BE2C (cell line): ENCODE measurements at regions not wholly inside any gene's neighbourhood (a gene's known extent, or its start where the extent isn't known, plus 50 kb on each side); places are given as distances from the start of the nearest gene placed in this dataset.

Experiments
- DNase-seq: peaks from one replicate; pipeline ENCODE4 v3.0.0-alpha.2; 2020
- H3K27me3 ChIP-seq: fragments of 250-450 bp; sonication (Bioruptor Pico); 2 replicates; pipeline ENCODE4 v1.5.1; 2020; ENCODE audit warnings: mild to moderate bottlenecking
- H3K36me3 ChIP-seq: fragments of 250-450 bp; sonication (Bioruptor Pico); 2 replicates; pipeline ENCODE4 v1.5.1; 2020; ENCODE audit warnings: mild to moderate bottlenecking
- H3K4me1 ChIP-seq: fragments of 250-450 bp; sonication (Bioruptor Pico); 2 replicates; pipeline ENCODE4 v1.5.1; 2020
- H3K4me3 ChIP-seq: 2 replicates; pipeline ENCODE4 v1.5.1; 2011; ENCODE audit warnings: low read depth, low read length
- H3K9me3 ChIP-seq: fragments of 250-450 bp; sonication (Bioruptor Pico); 2 replicates; pipeline ENCODE4 v1.5.1; 2020
- CTCF ChIP-seq: IDR thresholded peaks from 2 replicates; pipeline ENCODE4 v1.5.1; 2012; ENCODE audit warnings: mild to moderate bottlenecking, low read depth, low read length

GRCh38 chr12:124240493-124240892 lies 54.4 kb upstream of the RFLNA start:
- Histone ChIP-seq H3K4me1 (no peaks in the 10 kb centered on the region), H3K27me3 (no peaks in the 10 kb centered on the region), H3K4me3 (no peak overlapping the region), H3K9me3 (no peaks in the 10 kb centered on the region), H3K36me3 (no peaks in the 10 kb centered on the region)
- peak; percentile 69 for DNase-seq
- TF ChIP-seq CTCF = no peak

- no peaks in the 10 kb centered on the region for H3K27me3 ChIP-seq
- H3K4me1 ChIP-seq = no peaks in the 10 kb centered on the region
- no peak for TF ChIP-seq CTCF
- no peaks in the 10 kb centered on the region for H3K9me3 ChIP-seq
- H3K4me3 ChIP-seq = no peak overlapping the region
- no peaks in the 10 kb centered on the region for H3K36me3 ChIP-seq
- no peak for DNase-seq
Measured at GRCh38 chr12:124241776-124242528, 52.9 kb upstream of the RFLNA start.

GRCh38 chr12:124242529-124243065 lies 52.3 kb upstream of the RFLNA start:
- H3K36me3 ChIP-seq = no peaks in the 10 kb centered on the region
- no peaks in the 10 kb centered on the region for H3K4me1 ChIP-seq
- DNase-seq = no peak
- no peak for TF ChIP-seq CTCF
- H3K4me3 ChIP-seq = no peak overlapping the region
- no peaks in the 10 kb centered on the region for H3K27me3 ChIP-seq
- no peaks in the 10 kb centered on the region for H3K9me3 ChIP-seq

GRCh38 chr12:124243936-124244335 lies 51.0 kb upstream of the RFLNA start:
- no peaks in the 10 kb centered on the region for H3K9me3 ChIP-seq
- H3K4me3 ChIP-seq = no peak overlapping the region
- H3K27me3 ChIP-seq = no peaks in the 10 kb centered on the region
- DNase-seq = no peak
- no peaks in the 10 kb centered on the region for H3K36me3 ChIP-seq
- TF ChIP-seq CTCF = no peak
- H3K4me1 ChIP-seq = no peaks in the 10 kb centered on the region
